ENCODE measurements at regions not wholly inside any gene's neighbourhood (a gene's known extent, or its start where the extent isn't known, plus 50 kb on each side); places are given as distances from the start of the nearest gene placed in this dataset.

DNA sequence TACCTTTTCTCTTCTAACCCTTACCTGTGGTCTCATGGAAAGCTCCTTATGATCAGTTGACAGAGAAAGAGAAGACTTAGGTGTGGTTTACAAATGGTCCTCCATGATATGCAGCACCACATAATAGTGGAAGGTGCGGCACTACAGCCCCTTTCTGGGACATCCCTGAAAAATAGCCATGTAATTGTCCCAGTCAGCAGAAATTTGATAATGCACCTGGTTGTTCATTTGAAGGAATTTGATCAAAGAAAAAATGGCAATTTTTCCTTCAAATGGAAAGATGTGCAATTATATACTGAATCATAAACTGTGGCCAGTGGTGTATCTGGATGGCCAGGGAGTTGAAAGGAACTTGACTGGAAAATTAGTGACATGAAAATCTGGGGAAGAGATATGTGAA, 293.6 kb upstream of the PCDH20 start:
- TF ChIP-seq POLR2A (IDR thresholded peaks at IDR 0.05; ENCODE audit: low read length) (no peak), GATA1 (IDR thresholded peaks at IDR 0.05; ENCODE audit: low read depth, low read length) (no peak)
